ENCODE measurements at regions not wholly inside any gene's neighbourhood (a gene's known extent, or its start where the extent isn't known, plus 50 kb on each side); places are given as distances from the start of the nearest gene placed in this dataset.

DNA sequence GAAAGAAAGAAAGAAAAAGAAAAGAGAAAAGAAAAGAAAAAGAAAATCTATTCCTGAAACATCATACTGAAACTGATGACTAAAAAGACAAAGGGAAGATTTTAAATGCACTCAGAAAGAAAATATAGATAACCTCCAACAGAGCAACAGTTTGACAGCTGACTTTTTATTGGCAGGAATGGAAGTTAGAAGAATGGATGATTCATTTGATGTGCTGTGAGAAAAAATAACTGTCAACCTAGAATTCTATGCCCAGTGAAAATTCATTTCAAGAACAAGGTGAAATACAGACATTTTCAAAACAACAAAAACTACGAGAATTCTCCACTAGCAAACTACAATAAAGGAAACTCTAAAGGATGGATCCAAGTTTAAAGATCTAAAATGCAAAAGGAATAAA is 50.5 kb upstream of the HSPA12A start:
- no peak overlapping the region for H3K4me3 ChIP-seq
- no peak overlapping the region for H3K27ac ChIP-seq (replicated peaks)
- H3K36me3 ChIP-seq = no peaks in the 10 kb centered on the region
- no peaks in the 10 kb centered on the region for H3K9me3 ChIP-seq (replicated peaks)
- peaks cover 2% of the 10 kb centered on the region for H3K4me1 ChIP-seq
- H3K27me3 ChIP-seq (ENCODE audit: low read depth) = peaks cover 55% of the 10 kb centered on the region
- intact Hi-C loops (cut with micrococcal nuclease) = no loop called here
- TF ChIP-seq, protein P1, sequence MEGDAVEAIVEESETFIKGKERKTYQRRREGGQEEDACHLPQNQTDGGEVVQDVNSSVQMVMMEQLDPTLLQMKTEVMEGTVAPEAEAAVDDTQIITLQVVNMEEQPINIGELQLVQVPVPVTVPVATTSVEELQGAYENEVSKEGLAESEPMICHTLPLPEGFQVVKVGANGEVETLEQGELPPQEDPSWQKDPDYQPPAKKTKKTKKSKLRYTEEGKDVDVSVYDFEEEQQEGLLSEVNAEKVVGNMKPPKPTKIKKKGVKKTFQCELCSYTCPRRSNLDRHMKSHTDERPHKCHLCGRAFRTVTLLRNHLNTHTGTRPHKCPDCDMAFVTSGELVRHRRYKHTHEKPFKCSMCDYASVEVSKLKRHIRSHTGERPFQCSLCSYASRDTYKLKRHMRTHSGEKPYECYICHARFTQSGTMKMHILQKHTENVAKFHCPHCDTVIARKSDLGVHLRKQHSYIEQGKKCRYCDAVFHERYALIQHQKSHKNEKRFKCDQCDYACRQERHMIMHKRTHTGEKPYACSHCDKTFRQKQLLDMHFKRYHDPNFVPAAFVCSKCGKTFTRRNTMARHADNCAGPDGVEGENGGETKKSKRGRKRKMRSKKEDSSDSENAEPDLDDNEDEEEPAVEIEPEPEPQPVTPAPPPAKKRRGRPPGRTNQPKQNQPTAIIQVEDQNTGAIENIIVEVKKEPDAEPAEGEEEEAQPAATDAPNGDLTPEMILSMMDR (IDR thresholded peaks at IDR 0.05; ENCODE audit: borderline replicate concordance) = no peak
- no peak for DNase-seq

DNA sequence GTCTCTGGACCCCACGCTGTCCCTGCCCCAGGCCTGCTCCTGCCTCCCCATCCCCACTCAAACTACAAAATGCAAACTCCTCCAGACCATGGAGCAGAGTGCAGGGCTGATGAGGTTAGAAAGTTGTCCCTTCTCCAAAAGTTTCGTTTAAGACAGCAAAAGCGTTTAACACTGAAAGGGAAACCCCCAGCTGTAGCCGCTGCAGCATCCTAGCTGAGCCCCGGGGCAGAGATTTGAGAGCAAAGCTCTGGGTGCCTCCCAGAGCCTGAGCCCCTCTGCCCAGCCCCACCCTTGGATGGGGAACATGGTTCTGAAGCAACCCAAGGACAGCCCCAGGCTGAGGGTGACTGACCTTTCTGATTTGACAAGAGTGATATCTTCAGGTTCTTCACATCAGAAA is 52.8 kb upstream of the ENO4 start:
- no peak overlapping the region for H3K27ac ChIP-seq (replicated peaks)
- no peaks in the 10 kb centered on the region for H3K9me3 ChIP-seq (replicated peaks)
- peaks cover 45% of the 10 kb centered on the region for H3K27me3 ChIP-seq (ENCODE audit: low read depth)
- no peaks in the 10 kb centered on the region for H3K36me3 ChIP-seq
- TF ChIP-seq, protein P1 (IDR thresholded peaks at IDR 0.05; ENCODE audit: borderline replicate concordance) = no peak
- H3K4me1 ChIP-seq = no peaks in the 10 kb centered on the region
- no peak for DNase-seq
- no peak overlapping the region for H3K4me3 ChIP-seq
- intact Hi-C loops (cut with micrococcal nuclease) = loop anchor here (5.0 kb wide), 1 partner anchor 376 kb away; no protein-coding TSS in a partner anchor

DNA sequence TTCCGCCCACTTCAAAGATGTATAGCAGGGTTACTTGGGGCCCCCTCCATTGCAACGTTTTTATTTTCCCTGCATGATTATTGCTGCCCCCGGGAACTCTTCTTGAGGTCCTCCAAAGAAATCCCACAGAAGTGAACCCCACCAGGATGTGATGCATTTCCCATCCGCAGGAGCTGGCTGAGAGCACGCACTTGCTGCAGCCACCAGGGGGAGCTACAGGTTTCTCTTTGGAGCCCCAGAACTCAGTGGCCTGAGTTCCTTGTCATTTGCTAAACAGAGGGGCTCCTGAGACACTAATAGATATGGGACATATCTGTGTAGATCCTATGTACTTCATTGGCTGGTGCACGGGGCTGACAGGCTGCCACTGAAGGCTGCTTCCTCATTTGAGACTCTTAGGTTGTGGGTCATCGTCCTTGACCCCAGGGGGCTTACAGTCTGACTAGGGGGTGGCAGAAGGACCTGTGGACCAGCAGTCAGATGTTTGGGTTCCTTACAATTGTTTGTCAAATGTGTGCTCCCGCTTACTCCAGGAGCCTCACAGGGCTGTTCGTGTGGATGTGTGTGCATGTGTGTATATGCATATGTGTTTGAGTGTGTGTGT is 52.3 kb upstream of the ENO4 start:
- no peak overlapping the region for H3K27ac ChIP-seq (replicated peaks)
- no peak overlapping the region for H3K4me3 ChIP-seq
- H3K9me3 ChIP-seq (replicated peaks) = no peaks in the 10 kb centered on the region
- intact Hi-C loops (cut with micrococcal nuclease) = loop anchor here (5.0 kb wide), 1 partner anchor 375 kb away; no protein-coding TSS in a partner anchor
- no peaks in the 10 kb centered on the region for H3K4me1 ChIP-seq
- TF ChIP-seq, protein P1 (IDR thresholded peaks at IDR 0.05; ENCODE audit: borderline replicate concordance) = peak; percentile 92
- H3K36me3 ChIP-seq = no peaks in the 10 kb centered on the region
- peaks cover 39% of the 10 kb centered on the region for H3K27me3 ChIP-seq (ENCODE audit: low read depth)
- peak; percentile 54 for DNase-seq

DNA sequence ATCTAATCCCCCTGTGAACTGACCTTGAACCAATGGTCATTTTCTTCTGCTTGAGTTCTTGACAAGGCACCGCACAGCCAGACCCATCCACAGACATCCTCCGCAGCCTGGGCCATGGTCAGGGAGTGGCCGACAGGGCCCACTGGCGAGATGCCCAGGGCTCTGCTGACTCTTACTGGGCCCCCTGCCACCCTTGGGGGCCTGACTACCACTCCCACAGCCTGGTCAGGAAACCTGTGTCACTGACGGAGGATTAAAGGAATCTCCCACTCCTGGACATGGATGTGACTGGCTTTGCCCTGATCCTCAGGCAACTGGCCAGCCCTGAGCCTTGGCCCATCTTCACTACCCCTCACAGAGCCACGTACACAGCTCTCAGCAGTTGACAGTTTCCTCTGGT is 50.4 kb upstream of the ENO4 start:
- intact Hi-C loops (cut with micrococcal nuclease) = loop anchor here (5.0 kb wide), 1 partner anchor 373 kb away; no protein-coding TSS in a partner anchor
- H3K27me3 ChIP-seq (ENCODE audit: low read depth) = peaks cover 23% of the 10 kb centered on the region
- TF ChIP-seq, protein P1 (IDR thresholded peaks at IDR 0.05; ENCODE audit: borderline replicate concordance) = no peak
- no peaks in the 10 kb centered on the region for H3K4me1 ChIP-seq
- no peak for DNase-seq
- no peak overlapping the region for H3K27ac ChIP-seq (replicated peaks)
- no peak overlapping the region for H3K4me3 ChIP-seq
- no peaks in the 10 kb centered on the region for H3K36me3 ChIP-seq
- H3K9me3 ChIP-seq (replicated peaks) = no peaks in the 10 kb centered on the region

Data from left ventricle myocardium inferior (tissue), 1 donor.